H9 (cell line): ENCODE measurements at regions not wholly inside any gene's neighbourhood (a gene's known extent, or its start where the extent isn't known, plus 50 kb on each side); places are given as distances from the start of the nearest gene placed in this dataset.

Experiments
- DNase-seq: peaks from one replicate; pipeline ENCODE4 v3.0.0-alpha.2; 2017
- H2AFZ ChIP-seq: one replicate; pipeline ENCODE4 v1.6.1; 2013; ENCODE audit warnings: mild to moderate bottlenecking, low read length, control low read depth, moderate library complexity
- H2AK5ac ChIP-seq: 2 replicates; pipeline ENCODE4 v1.6.1; 2013; ENCODE audit warnings: low read length, control low read depth, mixed read lengths; ENCODE audit not compliant: insufficient read length
- H2BK120ac ChIP-seq: one replicate; pipeline ENCODE4 v1.6.1; 2013; ENCODE audit warnings: low read depth, mild to moderate bottlenecking, low read length, control low read depth, inconsistent platforms; ENCODE audit not compliant: poor library complexity, severe bottlenecking
- H2BK12ac ChIP-seq: 2 replicates; pipeline ENCODE4 v1.6.1; 2013; ENCODE audit warnings: low read length, control low read depth, mixed read lengths, low read depth; ENCODE audit not compliant: insufficient read length
- H2BK15ac ChIP-seq: 2 replicates; pipeline ENCODE4 v1.6.1; 2013; ENCODE audit warnings: low read depth, low read length, control low read depth
- H2BK20ac ChIP-seq: one replicate; pipeline ENCODE4 v1.6.1; 2013; ENCODE audit warnings: low read depth, mild to moderate bottlenecking, low read length, control low read depth, inconsistent platforms; ENCODE audit not compliant: poor library complexity, severe bottlenecking
- H2BK5ac ChIP-seq: 2 replicates; pipeline ENCODE4 v1.6.1; 2013; ENCODE audit warnings: low read length, control low read depth, mixed read lengths; ENCODE audit not compliant: insufficient read length
- H3K14ac ChIP-seq: 2 replicates; pipeline ENCODE4 v1.6.1; 2013; ENCODE audit warnings: low read length, control low read depth; ENCODE audit not compliant: insufficient read depth
- H3K18ac ChIP-seq: 2 replicates; pipeline ENCODE4 v1.6.1; 2013; ENCODE audit warnings: low read depth, mild to moderate bottlenecking, mixed read lengths, low read length, control low read depth; ENCODE audit not compliant: insufficient read length
- H3K23ac ChIP-seq: 2 replicates; pipeline ENCODE4 v1.6.1; 2013; ENCODE audit warnings: low read length, control low read depth, mixed read lengths, low read depth; ENCODE audit not compliant: insufficient read length
- H3K23me2 ChIP-seq: 2 replicates; pipeline ENCODE4 v1.6.1; 2013; ENCODE audit warnings: low read depth, mild to moderate bottlenecking, mixed read lengths, low read length, control low read depth; ENCODE audit not compliant: insufficient read length, poor library complexity, severe bottlenecking
- H3K27ac ChIP-seq: 2 replicates; pipeline ENCODE4 v1.5.1; 2013; ENCODE audit warnings: low read length, control low read depth, mixed read lengths, low read depth; ENCODE audit not compliant: insufficient read length
- H3K27me3 ChIP-seq: 2 replicates; pipeline ENCODE4 v1.6.1; 2013; ENCODE audit warnings: low read length, control low read depth, inconsistent platforms; ENCODE audit not compliant: insufficient read depth
- H3K4ac ChIP-seq: 2 replicates; pipeline ENCODE4 v1.6.1; 2013; ENCODE audit warnings: low read depth, mild to moderate bottlenecking, control low read depth, inconsistent platforms, low read length, moderate library complexity
- H3K4me1 ChIP-seq: 2 replicates; pipeline ENCODE4 v1.6.1; 2013; ENCODE audit warnings: low read length, control low read depth, inconsistent platforms; ENCODE audit not compliant: insufficient read depth
- H3K4me2 ChIP-seq: 2 replicates; pipeline ENCODE4 v1.6.1; 2013; ENCODE audit warnings: low read length, control low read depth, mixed read lengths; ENCODE audit not compliant: insufficient read length, insufficient read depth
- H3K56ac ChIP-seq: 2 replicates; pipeline ENCODE4 v1.6.1; 2013; ENCODE audit warnings: low read depth, mild to moderate bottlenecking, mixed read lengths, low read length, control low read depth; ENCODE audit not compliant: insufficient read length
- H3K79me1 ChIP-seq: 2 replicates; pipeline ENCODE4 v1.6.1; 2013; ENCODE audit warnings: low read depth, mild to moderate bottlenecking, moderate library complexity, low read length, control low read depth, inconsistent platforms; ENCODE audit not compliant: insufficient read depth, poor library complexity, severe bottlenecking
- H3K79me2 ChIP-seq: 2 replicates; pipeline ENCODE4 v1.6.1; 2013; ENCODE audit warnings: low read length, control low read depth, inconsistent platforms; ENCODE audit not compliant: insufficient read depth
- H3K9ac ChIP-seq: 2 replicates; pipeline ENCODE4 v1.6.1; 2013; ENCODE audit warnings: low read length, control low read depth, mixed read lengths; ENCODE audit not compliant: insufficient read length; ENCODE audit errors: extremely low read depth
- H3K9me3 ChIP-seq: one replicate; pipeline ENCODE4 v1.6.1; 2013; ENCODE audit warnings: low read depth, low read length, inconsistent platforms; ENCODE audit not compliant: control insufficient read depth
- H3T11ph ChIP-seq: one replicate; pipeline ENCODE4 v1.6.1; 2013; ENCODE audit warnings: mild to moderate bottlenecking, low read length, control low read depth, inconsistent platforms
- H4K20me1 ChIP-seq: one replicate; pipeline ENCODE4 v1.6.1; 2013; ENCODE audit not compliant: control insufficient read depth, insufficient read length, insufficient read depth
- H4K5ac ChIP-seq: 2 replicates; pipeline ENCODE4 v1.6.1; 2013; ENCODE audit warnings: low read depth, mild to moderate bottlenecking, mixed read lengths, low read length, control low read depth; ENCODE audit not compliant: insufficient read length
- H4K8ac ChIP-seq: replicated peaks from 2 replicates; pipeline ENCODE4 v1.6.1; 2013; ENCODE audit warnings: low read length, control low read depth, mixed read lengths, low read depth; ENCODE audit not compliant: insufficient read length
- H4K91ac ChIP-seq: 2 replicates; pipeline ENCODE4 v1.6.1; 2013; ENCODE audit warnings: low read depth, mild to moderate bottlenecking, moderate library complexity, mixed read lengths, low read length, control low read depth; ENCODE audit not compliant: insufficient read length
- H3K27ac Mint-ChIP-seq, 3 experiments: 2 replicates in 2 of 3; 3 replicates in 1 of 3; pipeline ENCODE4 v1.8.0; 2020 to 2021; ENCODE audit warnings: mixed read lengths in 3 of 3, mild to moderate bottlenecking in 1 of 3, moderate library complexity in 1 of 3
- H3K27me3 Mint-ChIP-seq: 2 replicates; pipeline ENCODE4 v1.8.0; 2021; ENCODE audit warnings: low read depth, mild to moderate bottlenecking, moderate library complexity, mixed read lengths
- H3K36me3 Mint-ChIP-seq, 3 experiments: 2 replicates in 2 of 3; 3 replicates in 1 of 3; pipeline ENCODE4 v1.8.0; 2020 to 2021; ENCODE audit warnings: low read depth in 3 of 3, mixed read lengths in 3 of 3; ENCODE audit not compliant: insufficient read depth in 1 of 3
- H3K4me1 Mint-ChIP-seq, 2 experiments: 2 replicates each; pipeline ENCODE4 v1.8.0; 2020; ENCODE audit warnings: mixed read lengths in 2 of 2
- H3K4me3 Mint-ChIP-seq, 2 experiments: 2 replicates in 1 of 2; 3 replicates in 1 of 2; pipeline ENCODE4 v1.8.0; 2020 to 2021; ENCODE audit warnings: mild to moderate bottlenecking in 2 of 2, mixed read lengths in 2 of 2, moderate library complexity in 1 of 2
- H3K9me3 Mint-ChIP-seq, 2 experiments: 2 replicates in 1 of 2; 3 replicates in 1 of 2; pipeline ENCODE4 v1.8.0; 2020; ENCODE audit warnings: mild to moderate bottlenecking in 2 of 2, mixed read lengths in 2 of 2, moderate library complexity in 1 of 2
- CTCF ChIP-seq: fragments of 200-600 bp; sonication (generic); conservative IDR thresholded peaks from 3 replicates; pipeline ENCODE4 v1.8.0; 2021; ENCODE audit warnings: antibody characterized with exemption, mild to moderate bottlenecking
- WGBS: extraction: QIAGEN DNeasy Blood & Tissue Kit; methylation state at CpG from one replicate; pipeline ENCODE4 v1.1.7; 2013; ENCODE audit warnings: missing lambda C conversion rate, low lambda C conversion rate, mixed read lengths; ENCODE audit not compliant: insufficient read length; ENCODE audit errors: extremely low coverage; 5-methylcytosine and 5-hydroxymethylcytosine counted together

DNA sequence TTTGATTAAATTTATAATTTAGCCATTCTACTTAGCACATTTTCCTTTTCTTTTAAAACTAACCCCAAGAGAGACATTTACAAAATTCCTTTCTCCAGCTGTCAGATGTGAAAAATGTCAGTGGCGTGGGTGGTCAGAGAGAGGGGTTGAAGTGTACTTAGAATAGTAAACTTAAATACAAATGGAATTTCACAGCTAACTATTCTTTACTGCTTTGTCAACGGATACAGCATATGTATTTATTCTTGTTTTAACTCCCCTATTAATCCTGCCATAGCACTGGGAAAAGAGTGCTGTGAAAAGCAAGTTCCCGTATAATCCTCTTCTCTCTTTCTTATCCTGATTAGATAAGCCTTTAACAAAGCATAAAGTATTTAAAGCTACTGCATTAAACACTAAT lies 191.4 kb upstream of the CHAC2 start:
- peaks cover 9% of the 10 kb centered on the region in 2 experiments for H3K4me1 Mint-ChIP-seq
- H3K9me3 Mint-ChIP-seq = no peaks in the 10 kb centered on the region
- H3K36me3 Mint-ChIP-seq = no peaks in the 10 kb centered on the region
- H3K79me2 ChIP-seq = no peaks in the 10 kb centered on the region
- no peak overlapping the region for H2BK5ac ChIP-seq
- H2AFZ ChIP-seq = no peak overlapping the region
- H2BK20ac ChIP-seq = no peak overlapping the region
- no peak overlapping the region for H3K4me2 ChIP-seq
- H3T11ph ChIP-seq = no peak overlapping the region
- no peaks in the 10 kb centered on the region for H3K27me3 ChIP-seq
- no peak overlapping the region for H3K27ac ChIP-seq
- no peaks in the 10 kb centered on the region for H4K20me1 ChIP-seq
- H2BK15ac ChIP-seq = no peak overlapping the region
- no peak overlapping the region for H4K5ac ChIP-seq
- no peak overlapping the region for H3K23ac ChIP-seq
- no CpG with 5 or more reads among the region's 3 CpGs for WGBS
- H2BK120ac ChIP-seq = no peak overlapping the region
- H3K4ac ChIP-seq = no peak overlapping the region
- H3K14ac ChIP-seq = no peak overlapping the region
- no peaks in the 10 kb centered on the region for H3K23me2 ChIP-seq
- H4K8ac ChIP-seq = no peak overlapping the region
- H2AK5ac ChIP-seq = no peak overlapping the region
- H3K4me3 Mint-ChIP-seq = no peak overlapping the region
- H3K4me1 ChIP-seq = no peaks in the 10 kb centered on the region; the same call in 1 of the 2 replicates
- no peak overlapping the region for H3K27ac Mint-ChIP-seq
- no peak overlapping the region for H3K18ac ChIP-seq
- no peak for DNase-seq
- H4K91ac ChIP-seq = no peak overlapping the region
- no peak overlapping the region for H3K56ac ChIP-seq
- no peak overlapping the region for H2BK12ac ChIP-seq
- H3K9me3 ChIP-seq = no peaks in the 10 kb centered on the region
- H3K9ac ChIP-seq = no peak overlapping the region
- no peaks in the 10 kb centered on the region for H3K79me1 ChIP-seq
- no peak for TF ChIP-seq CTCF
- H3K27me3 Mint-ChIP-seq = no peaks in the 10 kb centered on the region
